ENCODE measurements at regions not wholly inside any gene's neighbourhood (a gene's known extent, or its start where the extent isn't known, plus 50 kb on each side); places are given as distances from the start of the nearest gene placed in this dataset.

- ATAC-seq (ENCODE audit: insufficient read depth, low FRiP score) (no peak), DNase-seq (no peak)
- H3K9ac ChIP-seq (ENCODE audit: insufficient read depth in 1 of 2, low read length in 2 of 2): no peak overlapping the region
- no peaks in the 10 kb centered on the region for H3K36me3 ChIP-seq (ENCODE audit: control insufficient read depth in 4 of 4, insufficient read depth in 4 of 4, low read length in 4 of 4)
- H3K27ac ChIP-seq (ENCODE audit: low read depth in 1 of 2, low read length in 1 of 2): no peak overlapping the region
- H3K4me3 ChIP-seq: no peak overlapping the region
- no peak for TF ChIP-seq CTCF (IDR thresholded peaks at IDR 0.05; ENCODE audit: control extremely low read depth, extremely low read depth)
- 91 to 95% methylated on average over 2 of the region's 2 CpGs for WGBS, 2 donors
- H3K27me3 ChIP-seq (ENCODE audit: control insufficient read depth in 3 of 3, insufficient read depth in 3 of 3, low read length in 2 of 3): no peaks in the 10 kb centered on the region
- no peaks in the 10 kb centered on the region for H3K9me3 ChIP-seq (ENCODE audit: control insufficient read depth in 4 of 4, insufficient read depth in 3 of 4, low read length in 3 of 4)
- peaks cover 0 to 8% (median 0%) of the 10 kb centered on the region in 5 donors for H3K4me1 ChIP-seq (ENCODE audit: control insufficient read depth in 5 of 5, insufficient read depth in 5 of 5, low read length in 5 of 5)
These were observed 1043.3 kb downstream of the FAT4 start for GRCh38 chr4:126358041-126358440.

- 69 to 86% methylated on average over 4 of the region's 4 CpGs for WGBS, 2 donors
These were observed 1046.5 kb downstream of the FAT4 start for GRCh38 chr4:126361287-126361686.

GRCh38 chr4:126364311-126364911, 1049.7 kb downstream of the FAT4 start:
- no peak overlapping the region for H3K27ac ChIP-seq (ENCODE audit: low read depth in 1 of 2, low read length in 1 of 2)
- DNase-seq: peak; percentile 52 to 97 (median 95)
- no peaks in the 10 kb centered on the region for H3K9me3 ChIP-seq (ENCODE audit: control insufficient read depth in 4 of 4, insufficient read depth in 3 of 4, low read length in 3 of 4)
- H3K27me3 ChIP-seq (ENCODE audit: control insufficient read depth in 3 of 3, insufficient read depth in 3 of 3, low read length in 2 of 3): no peaks in the 10 kb centered on the region
- TF ChIP-seq CTCF (IDR thresholded peaks at IDR 0.05; ENCODE audit: control extremely low read depth, extremely low read depth): no peak
- H3K4me1 ChIP-seq (ENCODE audit: control insufficient read depth in 5 of 5, insufficient read depth in 5 of 5, low read length in 5 of 5): peaks cover 0 to 33% (median 2%) of the 10 kb centered on the region in 5 donors
- no peak overlapping the region for H3K4me3 ChIP-seq
- ATAC-seq (ENCODE audit: insufficient read depth, low FRiP score): no peak
- WGBS, 2 donors: 59 to 63% methylated on average over 1 of the region's 1 CpG
- no peaks in the 10 kb centered on the region for H3K36me3 ChIP-seq (ENCODE audit: control insufficient read depth in 4 of 4, insufficient read depth in 4 of 4, low read length in 4 of 4)
- H3K9ac ChIP-seq (ENCODE audit: insufficient read depth in 1 of 2, low read length in 2 of 2): no peak overlapping the region

More at GRCh38 chr4:126361287-126361686, 1046.5 kb downstream of the FAT4 start:
- DNase-seq (no peak), ATAC-seq (ENCODE audit: insufficient read depth, low FRiP score) (no peak)
- Histone ChIP-seq H3K4me1 (ENCODE audit: control insufficient read depth in 5 of 5, insufficient read depth in 5 of 5, low read length in 5 of 5) (peaks cover 0 to 10% (median 2%) of the 10 kb centered on the region in 5 donors), H3K27ac (ENCODE audit: low read depth in 1 of 2, low read length in 1 of 2) (no peak overlapping the region), H3K27me3 (ENCODE audit: control insufficient read depth in 3 of 3, insufficient read depth in 3 of 3, low read length in 2 of 3) (no peaks in the 10 kb centered on the region), H3K4me3 (no peak overlapping the region), H3K9ac (ENCODE audit: insufficient read depth in 1 of 2, low read length in 2 of 2) (no peak overlapping the region), H3K36me3 (ENCODE audit: control insufficient read depth in 4 of 4, insufficient read depth in 4 of 4, low read length in 4 of 4) (no peaks in the 10 kb centered on the region), H3K9me3 (ENCODE audit: control insufficient read depth in 4 of 4, insufficient read depth in 3 of 4, low read length in 3 of 4) (no peaks in the 10 kb centered on the region)
- TF ChIP-seq CTCF (IDR thresholded peaks at IDR 0.05; ENCODE audit: control extremely low read depth, extremely low read depth): no peak

GRCh38 chr4:126369076-126369475, 1054.3 kb downstream of the FAT4 start:
- no peaks in the 10 kb centered on the region for H3K27me3 ChIP-seq (ENCODE audit: control insufficient read depth in 3 of 3, insufficient read depth in 3 of 3, low read length in 2 of 3)
- H3K36me3 ChIP-seq (ENCODE audit: control insufficient read depth in 4 of 4, insufficient read depth in 4 of 4, low read length in 4 of 4): no peaks in the 10 kb centered on the region
- no peak overlapping the region for H3K27ac ChIP-seq (ENCODE audit: low read depth in 1 of 2, low read length in 1 of 2)
- H3K4me1 ChIP-seq (ENCODE audit: control insufficient read depth in 5 of 5, insufficient read depth in 5 of 5, low read length in 5 of 5): peaks cover 0 to 33% (median 0%) of the 10 kb centered on the region in 5 donors
- DNase-seq (peak in 2 of 3 donors; percentile 87 to 89), ATAC-seq (ENCODE audit: insufficient read depth, low FRiP score) (no peak)
- no peak overlapping the region for H3K9ac ChIP-seq (ENCODE audit: insufficient read depth in 1 of 2, low read length in 2 of 2)
- no peak overlapping the region for H3K4me3 ChIP-seq
- no peaks in the 10 kb centered on the region for H3K9me3 ChIP-seq (ENCODE audit: control insufficient read depth in 4 of 4, insufficient read depth in 3 of 4, low read length in 3 of 4)
- TF ChIP-seq CTCF (IDR thresholded peaks at IDR 0.05; ENCODE audit: control extremely low read depth, extremely low read depth): no peak

All from lung (tissue), 11 donors.